H9 (cell line): ENCODE measurements at regions not wholly inside any gene's neighbourhood (a gene's known extent, or its start where the extent isn't known, plus 50 kb on each side); places are given as distances from the start of the nearest gene placed in this dataset.

Experiments
- DNase-seq: peaks from one replicate; pipeline ENCODE4 v3.0.0-alpha.2; 2017
- H2AFZ ChIP-seq: one replicate; pipeline ENCODE4 v1.6.1; 2013; ENCODE audit warnings: mild to moderate bottlenecking, low read length, control low read depth, moderate library complexity
- H2AK5ac ChIP-seq: 2 replicates; pipeline ENCODE4 v1.6.1; 2013; ENCODE audit warnings: low read length, control low read depth, mixed read lengths; ENCODE audit not compliant: insufficient read length
- H2BK120ac ChIP-seq: one replicate; pipeline ENCODE4 v1.6.1; 2013; ENCODE audit warnings: low read depth, mild to moderate bottlenecking, low read length, control low read depth, inconsistent platforms; ENCODE audit not compliant: poor library complexity, severe bottlenecking
- H2BK12ac ChIP-seq: 2 replicates; pipeline ENCODE4 v1.6.1; 2013; ENCODE audit warnings: low read length, control low read depth, mixed read lengths, low read depth; ENCODE audit not compliant: insufficient read length
- H2BK15ac ChIP-seq: 2 replicates; pipeline ENCODE4 v1.6.1; 2013; ENCODE audit warnings: low read depth, low read length, control low read depth
- H2BK20ac ChIP-seq: one replicate; pipeline ENCODE4 v1.6.1; 2013; ENCODE audit warnings: low read depth, mild to moderate bottlenecking, low read length, control low read depth, inconsistent platforms; ENCODE audit not compliant: poor library complexity, severe bottlenecking
- H2BK5ac ChIP-seq: 2 replicates; pipeline ENCODE4 v1.6.1; 2013; ENCODE audit warnings: low read length, control low read depth, mixed read lengths; ENCODE audit not compliant: insufficient read length
- H3K14ac ChIP-seq: 2 replicates; pipeline ENCODE4 v1.6.1; 2013; ENCODE audit warnings: low read length, control low read depth; ENCODE audit not compliant: insufficient read depth
- H3K18ac ChIP-seq: 2 replicates; pipeline ENCODE4 v1.6.1; 2013; ENCODE audit warnings: low read depth, mild to moderate bottlenecking, mixed read lengths, low read length, control low read depth; ENCODE audit not compliant: insufficient read length
- H3K23ac ChIP-seq: 2 replicates; pipeline ENCODE4 v1.6.1; 2013; ENCODE audit warnings: low read length, control low read depth, mixed read lengths, low read depth; ENCODE audit not compliant: insufficient read length
- H3K23me2 ChIP-seq: 2 replicates; pipeline ENCODE4 v1.6.1; 2013; ENCODE audit warnings: low read depth, mild to moderate bottlenecking, mixed read lengths, low read length, control low read depth; ENCODE audit not compliant: insufficient read length, poor library complexity, severe bottlenecking
- H3K27ac ChIP-seq: 2 replicates; pipeline ENCODE4 v1.5.1; 2013; ENCODE audit warnings: low read length, control low read depth, mixed read lengths, low read depth; ENCODE audit not compliant: insufficient read length
- H3K27me3 ChIP-seq: 2 replicates; pipeline ENCODE4 v1.6.1; 2013; ENCODE audit warnings: low read length, control low read depth, inconsistent platforms; ENCODE audit not compliant: insufficient read depth
- H3K4ac ChIP-seq: 2 replicates; pipeline ENCODE4 v1.6.1; 2013; ENCODE audit warnings: low read depth, mild to moderate bottlenecking, control low read depth, inconsistent platforms, low read length, moderate library complexity
- H3K4me1 ChIP-seq: 2 replicates; pipeline ENCODE4 v1.6.1; 2013; ENCODE audit warnings: low read length, control low read depth, inconsistent platforms; ENCODE audit not compliant: insufficient read depth
- H3K4me2 ChIP-seq: 2 replicates; pipeline ENCODE4 v1.6.1; 2013; ENCODE audit warnings: low read length, control low read depth, mixed read lengths; ENCODE audit not compliant: insufficient read length, insufficient read depth
- H3K56ac ChIP-seq: 2 replicates; pipeline ENCODE4 v1.6.1; 2013; ENCODE audit warnings: low read depth, mild to moderate bottlenecking, mixed read lengths, low read length, control low read depth; ENCODE audit not compliant: insufficient read length
- H3K79me1 ChIP-seq: 2 replicates; pipeline ENCODE4 v1.6.1; 2013; ENCODE audit warnings: low read depth, mild to moderate bottlenecking, moderate library complexity, low read length, control low read depth, inconsistent platforms; ENCODE audit not compliant: insufficient read depth, poor library complexity, severe bottlenecking
- H3K79me2 ChIP-seq: 2 replicates; pipeline ENCODE4 v1.6.1; 2013; ENCODE audit warnings: low read length, control low read depth, inconsistent platforms; ENCODE audit not compliant: insufficient read depth
- H3K9ac ChIP-seq: 2 replicates; pipeline ENCODE4 v1.6.1; 2013; ENCODE audit warnings: low read length, control low read depth, mixed read lengths; ENCODE audit not compliant: insufficient read length; ENCODE audit errors: extremely low read depth
- H3K9me3 ChIP-seq: one replicate; pipeline ENCODE4 v1.6.1; 2013; ENCODE audit warnings: low read depth, low read length, inconsistent platforms; ENCODE audit not compliant: control insufficient read depth
- H3T11ph ChIP-seq: one replicate; pipeline ENCODE4 v1.6.1; 2013; ENCODE audit warnings: mild to moderate bottlenecking, low read length, control low read depth, inconsistent platforms
- H4K20me1 ChIP-seq: one replicate; pipeline ENCODE4 v1.6.1; 2013; ENCODE audit not compliant: control insufficient read depth, insufficient read length, insufficient read depth
- H4K5ac ChIP-seq: 2 replicates; pipeline ENCODE4 v1.6.1; 2013; ENCODE audit warnings: low read depth, mild to moderate bottlenecking, mixed read lengths, low read length, control low read depth; ENCODE audit not compliant: insufficient read length
- H4K8ac ChIP-seq: replicated peaks from 2 replicates; pipeline ENCODE4 v1.6.1; 2013; ENCODE audit warnings: low read length, control low read depth, mixed read lengths, low read depth; ENCODE audit not compliant: insufficient read length
- H4K91ac ChIP-seq: 2 replicates; pipeline ENCODE4 v1.6.1; 2013; ENCODE audit warnings: low read depth, mild to moderate bottlenecking, moderate library complexity, mixed read lengths, low read length, control low read depth; ENCODE audit not compliant: insufficient read length
- H3K27ac Mint-ChIP-seq, 3 experiments: 2 replicates in 2 of 3; 3 replicates in 1 of 3; pipeline ENCODE4 v1.8.0; 2020 to 2021; ENCODE audit warnings: mixed read lengths in 3 of 3, mild to moderate bottlenecking in 1 of 3, moderate library complexity in 1 of 3
- H3K27me3 Mint-ChIP-seq: 2 replicates; pipeline ENCODE4 v1.8.0; 2021; ENCODE audit warnings: low read depth, mild to moderate bottlenecking, moderate library complexity, mixed read lengths
- H3K36me3 Mint-ChIP-seq, 3 experiments: 2 replicates in 2 of 3; 3 replicates in 1 of 3; pipeline ENCODE4 v1.8.0; 2020 to 2021; ENCODE audit warnings: low read depth in 3 of 3, mixed read lengths in 3 of 3; ENCODE audit not compliant: insufficient read depth in 1 of 3
- H3K4me1 Mint-ChIP-seq, 2 experiments: 2 replicates each; pipeline ENCODE4 v1.8.0; 2020; ENCODE audit warnings: mixed read lengths in 2 of 2
- H3K4me3 Mint-ChIP-seq, 2 experiments: 2 replicates in 1 of 2; 3 replicates in 1 of 2; pipeline ENCODE4 v1.8.0; 2020 to 2021; ENCODE audit warnings: mild to moderate bottlenecking in 2 of 2, mixed read lengths in 2 of 2, moderate library complexity in 1 of 2
- H3K9me3 Mint-ChIP-seq, 2 experiments: 2 replicates in 1 of 2; 3 replicates in 1 of 2; pipeline ENCODE4 v1.8.0; 2020; ENCODE audit warnings: mild to moderate bottlenecking in 2 of 2, mixed read lengths in 2 of 2, moderate library complexity in 1 of 2
- WGBS: extraction: QIAGEN DNeasy Blood & Tissue Kit; methylation state at CpG from one replicate; pipeline ENCODE4 v1.1.7; 2013; ENCODE audit warnings: missing lambda C conversion rate, low lambda C conversion rate, mixed read lengths; ENCODE audit not compliant: insufficient read length; ENCODE audit errors: extremely low coverage; 5-methylcytosine and 5-hydroxymethylcytosine counted together
- TF ChIP-seq, protein P1 (sequence below): fragments of 200-600 bp; sonication (generic); conservative IDR thresholded peaks from 3 replicates; pipeline ENCODE4 v1.8.0; 2021; ENCODE audit warnings: antibody characterized with exemption, mild to moderate bottlenecking

DNA sequence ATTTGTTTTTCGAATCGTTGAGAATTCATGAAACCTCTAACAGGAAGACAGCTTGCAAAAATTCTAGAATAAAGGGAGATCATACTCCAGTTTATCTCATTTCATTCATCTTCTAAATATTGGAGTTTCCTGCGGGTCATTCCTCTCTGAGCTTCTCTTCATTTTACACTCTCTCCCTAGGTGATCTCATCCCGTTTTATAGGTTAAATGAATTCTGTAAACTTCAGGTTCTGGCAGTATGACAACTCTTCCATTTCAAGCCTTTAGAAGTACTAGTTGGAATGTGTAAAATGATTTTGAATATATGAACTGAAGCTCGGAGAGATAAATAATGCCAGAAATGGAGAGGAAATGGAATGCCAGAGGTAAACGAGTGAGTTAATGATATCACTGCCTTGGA is 312.4 kb downstream of the METTL4 start:
- Mint-ChIP-seq H3K9me3 (peaks cover 6 to 12% of the 10 kb centered on the region in 2 experiments; a peak in 4 of 5 replicates), H3K4me3 (no peak overlapping the region), H3K27me3 (no peaks in the 10 kb centered on the region; the same call in 1 of the 2 replicates), H3K36me3 (peaks cover 2 to 16% (median 5%) of the 10 kb centered on the region in 3 experiments; a peak in 6 of 7 replicates), H3K27ac (no peak overlapping the region), H3K4me1 (peaks cover 6 to 7% of the 10 kb centered on the region in 2 experiments)
- TF ChIP-seq, protein P1, sequence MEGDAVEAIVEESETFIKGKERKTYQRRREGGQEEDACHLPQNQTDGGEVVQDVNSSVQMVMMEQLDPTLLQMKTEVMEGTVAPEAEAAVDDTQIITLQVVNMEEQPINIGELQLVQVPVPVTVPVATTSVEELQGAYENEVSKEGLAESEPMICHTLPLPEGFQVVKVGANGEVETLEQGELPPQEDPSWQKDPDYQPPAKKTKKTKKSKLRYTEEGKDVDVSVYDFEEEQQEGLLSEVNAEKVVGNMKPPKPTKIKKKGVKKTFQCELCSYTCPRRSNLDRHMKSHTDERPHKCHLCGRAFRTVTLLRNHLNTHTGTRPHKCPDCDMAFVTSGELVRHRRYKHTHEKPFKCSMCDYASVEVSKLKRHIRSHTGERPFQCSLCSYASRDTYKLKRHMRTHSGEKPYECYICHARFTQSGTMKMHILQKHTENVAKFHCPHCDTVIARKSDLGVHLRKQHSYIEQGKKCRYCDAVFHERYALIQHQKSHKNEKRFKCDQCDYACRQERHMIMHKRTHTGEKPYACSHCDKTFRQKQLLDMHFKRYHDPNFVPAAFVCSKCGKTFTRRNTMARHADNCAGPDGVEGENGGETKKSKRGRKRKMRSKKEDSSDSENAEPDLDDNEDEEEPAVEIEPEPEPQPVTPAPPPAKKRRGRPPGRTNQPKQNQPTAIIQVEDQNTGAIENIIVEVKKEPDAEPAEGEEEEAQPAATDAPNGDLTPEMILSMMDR: no peak
- no peaks in the 10 kb centered on the region for H3K9me3 ChIP-seq
- no peak overlapping the region for H3K18ac ChIP-seq
- WGBS: no CpG with 5 or more reads among the region's 6 CpGs
- H3K9ac ChIP-seq: no peak overlapping the region
- no peaks in the 10 kb centered on the region for H3K79me2 ChIP-seq
- no peak overlapping the region for H2BK5ac ChIP-seq
- H3K14ac ChIP-seq: no peak overlapping the region
- no peak overlapping the region for H2AFZ ChIP-seq
- H2BK120ac ChIP-seq: no peak overlapping the region
- H2AK5ac ChIP-seq: no peak overlapping the region
- no peaks in the 10 kb centered on the region for H3K79me1 ChIP-seq
- H4K5ac ChIP-seq: no peak overlapping the region
- H2BK15ac ChIP-seq: no peak overlapping the region
- H3K4me2 ChIP-seq: no peak overlapping the region
- H3K23me2 ChIP-seq: no peaks in the 10 kb centered on the region
- no peak overlapping the region for H3T11ph ChIP-seq
- no peak overlapping the region for H2BK20ac ChIP-seq
- no peak overlapping the region for H4K8ac ChIP-seq
- no peaks in the 10 kb centered on the region for H3K4me1 ChIP-seq
- H3K27ac ChIP-seq: no peak overlapping the region
- H4K20me1 ChIP-seq: no peaks in the 10 kb centered on the region
- no peak overlapping the region for H3K4ac ChIP-seq
- no peak overlapping the region for H4K91ac ChIP-seq
- H2BK12ac ChIP-seq: no peak overlapping the region
- H3K23ac ChIP-seq: no peak overlapping the region
- no peaks in the 10 kb centered on the region for H3K27me3 ChIP-seq
- DNase-seq: no peak
- no peak overlapping the region for H3K56ac ChIP-seq
